ENCODE measurements at regions not wholly inside any gene's neighbourhood (a gene's known extent, or its start where the extent isn't known, plus 50 kb on each side); places are given as distances from the start of the nearest gene placed in this dataset.

DNA sequence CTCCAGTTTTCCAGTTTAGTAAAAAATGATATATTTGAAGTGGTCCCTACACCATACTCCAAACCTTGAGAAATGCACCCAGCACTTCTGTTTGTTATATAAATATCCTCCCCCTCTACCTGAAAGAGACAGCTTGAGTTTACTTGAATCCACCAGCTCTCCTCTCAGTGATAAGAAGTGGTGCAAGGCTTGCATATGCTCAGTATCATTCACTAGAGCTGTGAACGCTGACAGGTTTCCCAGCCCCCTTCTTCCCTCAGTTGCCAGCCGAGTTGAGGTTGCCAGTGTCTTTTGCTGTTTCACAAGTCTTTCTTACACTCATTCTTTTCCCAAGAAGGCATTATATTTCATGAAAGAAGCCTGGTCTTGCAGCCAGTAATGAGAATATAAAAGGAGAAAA, 880.0 kb downstream of the LRRTM4 start:
- Histone ChIP-seq H3K4me3 (ENCODE audit: low read depth, low read length) (no peak overlapping the region), H3K9ac (ENCODE audit: low read depth, low read length) (no peak overlapping the region), H3K9me3 (ENCODE audit: control insufficient read depth, insufficient read depth, low read length) (no peaks in the 10 kb centered on the region), H3K36me3 (ENCODE audit: control insufficient read depth, insufficient read depth, low read length) (no peaks in the 10 kb centered on the region), H3K27me3 (ENCODE audit: control insufficient read depth, insufficient read depth, low read length) (no peaks in the 10 kb centered on the region), H3K4me1 (ENCODE audit: control insufficient read depth, insufficient read depth, low read length) (no peaks in the 10 kb centered on the region)

GRCh38 chr2:76641506-76641905, 880.7 kb downstream of the LRRTM4 start:
- no peaks in the 10 kb centered on the region for H3K36me3 ChIP-seq (ENCODE audit: control insufficient read depth, insufficient read depth, low read length)
- H3K9me3 ChIP-seq (ENCODE audit: control insufficient read depth, insufficient read depth, low read length): no peaks in the 10 kb centered on the region
- H3K4me3 ChIP-seq (ENCODE audit: low read depth, low read length): no peak overlapping the region
- H3K4me1 ChIP-seq (ENCODE audit: control insufficient read depth, insufficient read depth, low read length): no peaks in the 10 kb centered on the region
- no peaks in the 10 kb centered on the region for H3K27me3 ChIP-seq (ENCODE audit: control insufficient read depth, insufficient read depth, low read length)
- H3K9ac ChIP-seq (ENCODE audit: low read depth, low read length): no peak overlapping the region

- no peaks in the 10 kb centered on the region for H3K9me3 ChIP-seq (ENCODE audit: control insufficient read depth, insufficient read depth, low read length)
- no peak overlapping the region for H3K9ac ChIP-seq (ENCODE audit: low read depth, low read length)
- no peak overlapping the region for H3K4me3 ChIP-seq (ENCODE audit: low read depth, low read length)
- H3K27me3 ChIP-seq (ENCODE audit: control insufficient read depth, insufficient read depth, low read length): no peaks in the 10 kb centered on the region
- peaks cover 3% of the 10 kb centered on the region for H3K4me1 ChIP-seq (ENCODE audit: control insufficient read depth, insufficient read depth, low read length)
- no peaks in the 10 kb centered on the region for H3K36me3 ChIP-seq (ENCODE audit: control insufficient read depth, insufficient read depth, low read length)
Observed at GRCh38 chr2:76640905-76641304, 881.3 kb downstream of the LRRTM4 start.

DNA sequence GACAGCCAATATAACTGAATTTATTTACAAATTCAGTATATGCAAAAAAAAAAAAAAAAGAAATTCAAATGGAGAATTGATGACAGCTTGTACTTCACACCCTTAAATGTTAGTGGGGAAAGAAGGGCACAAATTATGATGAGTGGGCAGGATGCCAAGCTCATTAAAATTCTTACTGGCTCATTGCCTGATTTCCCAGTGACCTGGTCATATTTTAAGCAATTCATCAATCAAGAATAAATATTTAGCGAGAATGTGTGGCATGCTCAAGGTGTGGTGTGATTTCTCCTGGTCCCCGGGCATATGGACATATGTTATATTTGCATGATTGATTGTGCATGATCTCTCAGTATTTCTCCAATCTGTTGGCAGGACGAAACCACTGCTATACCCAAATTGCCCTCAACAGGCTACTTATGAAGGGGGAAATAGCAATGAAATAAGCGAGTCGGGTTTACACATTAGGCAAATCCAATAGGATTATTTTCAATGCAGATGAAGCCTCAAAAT, 883.0 kb downstream of the LRRTM4 start:
- H3K4me3 ChIP-seq (ENCODE audit: low read depth, low read length): no peak overlapping the region
- H3K4me1 ChIP-seq (ENCODE audit: control insufficient read depth, insufficient read depth, low read length): peaks cover 4% of the 10 kb centered on the region
- no peak overlapping the region for H3K9ac ChIP-seq (ENCODE audit: low read depth, low read length)
- peaks cover 3% of the 10 kb centered on the region for H3K36me3 ChIP-seq (ENCODE audit: control insufficient read depth, insufficient read depth, low read length)
- no peaks in the 10 kb centered on the region for H3K9me3 ChIP-seq (ENCODE audit: control insufficient read depth, insufficient read depth, low read length)
- no peaks in the 10 kb centered on the region for H3K27me3 ChIP-seq (ENCODE audit: control insufficient read depth, insufficient read depth, low read length)

DNA sequence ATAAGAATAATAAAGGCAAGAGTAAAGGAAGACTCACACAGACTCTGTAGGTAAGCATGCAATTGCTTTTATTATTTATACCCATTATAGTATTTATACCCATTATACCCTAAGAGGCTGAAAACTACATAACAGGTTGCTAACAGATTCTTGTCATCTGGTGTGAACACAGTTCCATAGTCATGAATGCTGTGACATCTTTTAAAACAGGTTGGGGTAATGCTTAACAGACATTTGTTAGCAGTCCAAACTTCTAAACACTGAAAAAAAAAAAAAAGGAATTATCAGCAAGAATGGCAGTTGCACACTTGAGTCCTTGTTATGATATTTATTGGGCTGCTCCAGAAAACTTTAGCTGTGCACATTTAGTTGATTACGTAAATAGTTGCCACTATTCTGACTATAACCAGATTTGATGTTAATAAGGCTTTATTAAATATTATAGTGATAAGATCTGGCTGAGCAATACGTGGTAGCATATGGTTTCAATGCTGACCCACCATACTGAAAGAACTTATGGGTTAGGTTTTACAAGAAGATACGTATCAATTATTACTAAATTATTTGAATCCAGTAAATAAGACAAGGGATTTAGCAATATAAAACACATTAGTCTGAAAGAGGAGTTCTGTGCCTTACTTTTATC, 888.8 kb downstream of the LRRTM4 start:
- no peaks in the 10 kb centered on the region for H3K27me3 ChIP-seq (ENCODE audit: control insufficient read depth, insufficient read depth, low read length)
- H3K9me3 ChIP-seq (ENCODE audit: control insufficient read depth, insufficient read depth, low read length): no peaks in the 10 kb centered on the region
- peaks cover 3% of the 10 kb centered on the region for H3K36me3 ChIP-seq (ENCODE audit: control insufficient read depth, insufficient read depth, low read length)
- peaks cover 36% of the 10 kb centered on the region for H3K4me1 ChIP-seq (ENCODE audit: control insufficient read depth, insufficient read depth, low read length)
- H3K4me3 ChIP-seq (ENCODE audit: low read depth, low read length): no peak overlapping the region
- H3K9ac ChIP-seq (ENCODE audit: low read depth, low read length): no peak overlapping the region

DNA sequence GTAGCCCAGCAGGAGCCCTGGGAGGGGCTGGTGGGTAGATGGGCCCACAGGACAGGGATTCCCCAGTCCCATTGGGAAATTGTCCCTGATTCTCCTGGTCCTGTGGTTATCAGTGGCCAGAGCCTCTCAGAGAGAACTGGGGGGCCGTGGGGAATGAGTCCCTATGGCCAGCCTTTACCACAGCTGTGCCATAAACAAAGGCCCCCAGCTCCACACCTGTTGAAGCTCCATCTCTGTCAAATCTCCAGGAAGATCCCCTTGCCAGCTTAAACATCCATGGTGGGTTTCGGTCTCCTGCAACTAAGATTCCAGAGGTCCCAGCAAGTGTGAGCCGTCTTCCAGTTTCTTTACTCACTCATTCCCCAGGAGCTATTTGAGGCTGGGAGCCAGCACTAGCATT, 897.1 kb downstream of the LRRTM4 start:
- Histone ChIP-seq H3K9me3 (ENCODE audit: control insufficient read depth, insufficient read depth, low read length) (no peaks in the 10 kb centered on the region), H3K4me1 (ENCODE audit: control insufficient read depth, insufficient read depth, low read length) (peaks cover 38% of the 10 kb centered on the region), H3K36me3 (ENCODE audit: control insufficient read depth, insufficient read depth, low read length) (no peaks in the 10 kb centered on the region), H3K27me3 (ENCODE audit: control insufficient read depth, insufficient read depth, low read length) (no peaks in the 10 kb centered on the region), H3K4me3 (ENCODE audit: low read depth, low read length) (no peak overlapping the region), H3K9ac (ENCODE audit: low read depth, low read length) (no peak overlapping the region)

DNA sequence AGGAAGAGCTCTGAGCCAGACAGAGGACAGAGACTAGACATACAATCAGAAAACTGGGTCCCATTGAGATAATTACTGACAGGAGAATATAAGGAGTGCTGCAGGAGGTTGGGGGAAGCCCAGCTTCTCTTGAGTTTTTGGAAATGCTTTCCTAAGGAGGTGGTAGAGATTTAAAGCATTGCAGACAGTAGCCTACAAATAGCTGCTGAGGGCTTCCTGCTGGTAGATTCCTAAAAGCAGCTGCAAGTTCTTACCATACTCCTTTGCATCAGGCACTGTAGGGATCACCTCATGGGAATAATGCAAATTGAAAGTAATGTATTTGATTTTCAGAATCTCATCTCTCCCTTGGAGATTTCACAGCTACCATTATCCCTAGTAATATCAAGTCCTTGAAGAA, 902.6 kb upstream of the GCFC2 start:
- Histone ChIP-seq H3K36me3 (ENCODE audit: control insufficient read depth, insufficient read depth, low read length) (peaks cover 4% of the 10 kb centered on the region), H3K9me3 (ENCODE audit: control insufficient read depth, insufficient read depth, low read length) (no peaks in the 10 kb centered on the region), H3K9ac (ENCODE audit: low read depth, low read length) (no peak overlapping the region), H3K4me3 (ENCODE audit: low read depth, low read length) (no peak overlapping the region), H3K4me1 (ENCODE audit: control insufficient read depth, insufficient read depth, low read length) (peaks cover 30% of the 10 kb centered on the region), H3K27me3 (ENCODE audit: control insufficient read depth, insufficient read depth, low read length) (no peaks in the 10 kb centered on the region)

- H3K4me3 ChIP-seq (ENCODE audit: low read depth, low read length): no peak overlapping the region
- H3K9me3 ChIP-seq (ENCODE audit: control insufficient read depth, insufficient read depth, low read length): no peaks in the 10 kb centered on the region
- H3K9ac ChIP-seq (ENCODE audit: low read depth, low read length): no peak overlapping the region
- H3K27me3 ChIP-seq (ENCODE audit: control insufficient read depth, insufficient read depth, low read length): no peaks in the 10 kb centered on the region
- H3K4me1 ChIP-seq (ENCODE audit: control insufficient read depth, insufficient read depth, low read length): peaks cover 30% of the 10 kb centered on the region
- H3K36me3 ChIP-seq (ENCODE audit: control insufficient read depth, insufficient read depth, low read length): peaks cover 4% of the 10 kb centered on the region
Observed at GRCh38 chr2:76612764-76613163, 902.0 kb upstream of the GCFC2 start.

DNA sequence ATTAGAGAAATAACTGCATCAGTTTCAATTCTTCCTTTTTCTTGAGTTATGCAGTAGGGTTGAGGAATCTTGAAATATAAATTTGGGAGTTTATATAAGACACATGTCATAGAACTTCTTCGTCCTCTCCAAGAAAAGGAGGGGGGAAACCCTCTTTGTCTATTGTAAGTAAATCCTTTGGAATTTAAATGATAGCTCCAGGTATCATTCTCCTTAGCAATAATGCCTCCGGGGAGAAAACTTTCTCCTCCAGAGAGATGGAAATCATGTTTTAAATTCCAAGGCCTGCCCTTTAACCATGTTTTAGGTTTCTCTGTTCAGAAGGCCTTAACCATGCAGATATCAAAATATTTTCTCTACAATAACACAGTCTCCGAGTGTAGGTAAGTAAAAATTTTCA, 899.7 kb upstream of the GCFC2 start:
- H3K4me1 ChIP-seq (ENCODE audit: control insufficient read depth, insufficient read depth, low read length): peaks cover 30% of the 10 kb centered on the region
- H3K4me3 ChIP-seq (ENCODE audit: low read depth, low read length): no peak overlapping the region
- no peaks in the 10 kb centered on the region for H3K36me3 ChIP-seq (ENCODE audit: control insufficient read depth, insufficient read depth, low read length)
- H3K27me3 ChIP-seq (ENCODE audit: control insufficient read depth, insufficient read depth, low read length): no peaks in the 10 kb centered on the region
- no peak overlapping the region for H3K9ac ChIP-seq (ENCODE audit: low read depth, low read length)
- H3K9me3 ChIP-seq (ENCODE audit: control insufficient read depth, insufficient read depth, low read length): no peaks in the 10 kb centered on the region

GRCh38 chr2:76599732-76600368, 889.1 kb upstream of the GCFC2 start:
- Histone ChIP-seq H3K4me1 (ENCODE audit: control insufficient read depth, insufficient read depth, low read length) (peaks cover 2% of the 10 kb centered on the region), H3K9ac (ENCODE audit: low read depth, low read length) (no peak overlapping the region), H3K36me3 (ENCODE audit: control insufficient read depth, insufficient read depth, low read length) (no peaks in the 10 kb centered on the region), H3K9me3 (ENCODE audit: control insufficient read depth, insufficient read depth, low read length) (no peaks in the 10 kb centered on the region), H3K27me3 (ENCODE audit: control insufficient read depth, insufficient read depth, low read length) (no peaks in the 10 kb centered on the region), H3K4me3 (ENCODE audit: low read depth, low read length) (no peak overlapping the region)

- Histone ChIP-seq H3K9ac (ENCODE audit: low read depth, low read length) (no peak overlapping the region), H3K27me3 (ENCODE audit: control insufficient read depth, insufficient read depth, low read length) (no peaks in the 10 kb centered on the region), H3K4me1 (ENCODE audit: control insufficient read depth, insufficient read depth, low read length) (no peaks in the 10 kb centered on the region), H3K9me3 (ENCODE audit: control insufficient read depth, insufficient read depth, low read length) (no peaks in the 10 kb centered on the region), H3K4me3 (ENCODE audit: low read depth, low read length) (no peak overlapping the region), H3K36me3 (ENCODE audit: control insufficient read depth, insufficient read depth, low read length) (peaks cover 2% of the 10 kb centered on the region)
Observed at GRCh38 chr2:76584474-76584873, 873.8 kb upstream of the GCFC2 start.

DNA sequence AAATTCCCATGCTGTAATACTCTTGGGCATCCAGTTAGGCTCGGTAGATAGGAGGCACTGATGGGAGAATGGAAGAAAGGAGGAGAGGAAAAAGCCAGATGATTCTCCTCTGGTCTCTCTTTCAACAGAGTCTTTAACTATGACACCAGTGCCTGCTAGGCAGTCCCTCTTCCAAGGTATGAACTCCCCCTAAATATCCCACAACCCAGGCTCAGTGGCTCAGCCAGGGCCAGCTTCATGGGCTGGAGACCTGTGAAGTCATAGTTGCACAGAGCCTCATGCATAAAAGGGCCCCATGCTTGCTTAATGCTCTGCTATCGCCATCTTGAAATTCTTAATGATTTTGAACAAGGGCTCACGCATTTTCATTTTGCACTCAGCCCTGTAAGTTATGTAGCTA, 869.2 kb upstream of the GCFC2 start:
- Histone ChIP-seq H3K4me3 (ENCODE audit: low read depth, low read length) (peak overlapping the region; percentile 76), H3K4me1 (ENCODE audit: control insufficient read depth, insufficient read depth, low read length) (no peaks in the 10 kb centered on the region), H3K9ac (ENCODE audit: low read depth, low read length) (peak overlapping the region; percentile 94), H3K9me3 (ENCODE audit: control insufficient read depth, insufficient read depth, low read length) (no peaks in the 10 kb centered on the region), H3K36me3 (ENCODE audit: control insufficient read depth, insufficient read depth, low read length) (no peaks in the 10 kb centered on the region), H3K27me3 (ENCODE audit: control insufficient read depth, insufficient read depth, low read length) (no peaks in the 10 kb centered on the region)

Data from iPS-15b (cell line).